ENCODE measurements at regions not wholly inside any gene's neighbourhood (a gene's known extent, or its start where the extent isn't known, plus 50 kb on each side); places are given as distances from the start of the nearest gene placed in this dataset.
A peak's percentile ranks its signal among the peaks of the same experiment; 100 is the strongest.

GRCh38 chr3:150022381-150023238, 51.9 kb upstream of the PFN2 start:
- H3K27me3 ChIP-seq (replicated peaks in 1 of 2; ENCODE audit: control insufficient read depth in 2 of 2, insufficient read depth in 2 of 2, low read length in 1 of 2) = no peaks in the 10 kb centered on the region
- ATAC-seq = peak; percentile 74
- in situ Hi-C loops (cut with MboI) (no loop called here), intact Hi-C loops (cut with micrococcal nuclease; ENCODE audit: unreplicated experiment) (no loop called here)
- H2AFZ ChIP-seq (ENCODE audit: control insufficient read depth, low read depth, low read length) = peak overlapping the region; percentile 37
- no peak for TF ChIP-seq TCF7 (IDR thresholded peaks at IDR 0.05; ENCODE audit: borderline replicate concordance)
- 0 out of 2 replicates have a peak, but pooled peaks have one; percentile 16 for TF ChIP-seq NR2F1 (conservative IDR thresholded peaks at IDR 0.05)
- TF ChIP-seq DPF2 (IDR thresholded peaks at IDR 0.05) = peak; percentile 53; the same call in 1 of the 2 replicates
- no peak for TF ChIP-seq CEBPZ (IDR thresholded peaks at IDR 0.05; ENCODE audit: low read depth, low read length)
- no peak for TF ChIP-seq NKRF (conservative IDR thresholded peaks at IDR 0.05)
- TF ChIP-seq CREM (IDR thresholded peaks at IDR 0.05; ENCODE audit: low read depth) = no peak
- TF ChIP-seq MEF2B (IDR thresholded peaks at IDR 0.05; ENCODE audit: partially characterized antibody, poor library complexity, severe bottlenecking) = peak; percentile 86
- peak; percentile 67 for TF ChIP-seq IKZF1 (conservative IDR thresholded peaks at IDR 0.05)
- TF ChIP-seq SREBF1 (IDR thresholded peaks at IDR 0.05; ENCODE audit: low read length) = no peak
- no peak for TF ChIP-seq CTCF (IDR thresholded peaks at IDR 0.05 in 2 of 3, conservative IDR thresholded peaks at IDR 0.05 in 1 of 3; ENCODE audit: control insufficient read depth in 2 of 3, extremely low read depth in 1 of 3, insufficient read depth in 1 of 3, low read depth in 3 of 3, low read length in 3 of 3)
- peak; percentile 23 for DNase-seq (ENCODE audit: low read depth, low spot score)
- no peak overlapping the region for H3K4me3 ChIP-seq
- no peak overlapping the region for H3K27ac ChIP-seq (ENCODE audit: control insufficient read depth, insufficient read depth)
- H3K79me2 ChIP-seq (ENCODE audit: control insufficient read depth, insufficient read depth, low read length) = no peaks in the 10 kb centered on the region
- 28% methylated on average over 9 of the region's 9 CpGs for WGBS (ENCODE audit: insufficient coverage, insufficient replicate concordance, low lambda C conversion rate, missing lambda C conversion rate)
- H3K4me2 ChIP-seq (ENCODE audit: control insufficient read depth, insufficient read depth) = no peak overlapping the region
- ChIA-PET SMC1A (ENCODE audit: uncharacterized antibody, unreplicated experiment) (interaction anchor here (0.6 to 1.9 kb wide), 11 partner anchors 9 to 249 kb away, joined by 3 to 6 read pairs (median 3); no protein-coding TSS in a partner anchor), RAD21 (ENCODE audit: unreplicated experiment) (interaction anchor here (1.0 to 1.4 kb wide), 5 partner anchors 9 to 161 kb away, joined by 4 read pairs; no protein-coding TSS in a partner anchor), CTCF (interaction anchor here (1.2 to 1.5 kb wide), 2 partner anchors 13 to 93 kb away, joined by 3 read pairs; no protein-coding TSS in a partner anchor), POLR2A (interaction anchor here (1.0 kb wide), 1 partner anchor 9 kb away, joined by 3 read pairs; no protein-coding TSS in a partner anchor)
- H3K36me3 ChIP-seq (ENCODE audit: control insufficient read depth in 2 of 2, insufficient read depth in 2 of 2, low read length in 1 of 2) = no peaks in the 10 kb centered on the region
- no peak overlapping the region for H3K9ac ChIP-seq (ENCODE audit: control insufficient read depth, insufficient read depth, low read length)
- no peaks in the 10 kb centered on the region for H4K20me1 ChIP-seq (ENCODE audit: control insufficient read depth, insufficient read depth)
- no peak for FAIRE-seq
- TSS peak; percentile 82 for BruUV-seq (replicated peaks)
- peaks cover 4% of the 10 kb centered on the region; the same call in 2 of the 3 replicates for H3K9me3 ChIP-seq (replicated peaks; ENCODE audit: control insufficient read depth, insufficient read depth, low read length)
- peaks cover 4% of the 10 kb centered on the region; the same call in 1 of the 2 replicates for H3K4me1 ChIP-seq (ENCODE audit: control insufficient read depth, insufficient read depth, low read length)
